IMR-90 (cell line): ENCODE measurements at regions not wholly inside any gene's neighbourhood (a gene's known extent, or its start where the extent isn't known, plus 50 kb on each side); places are given as distances from the start of the nearest gene placed in this dataset.

ENCODE experiments used
- ATAC-seq: fragments of 200-7000 bp; cut with Tn5 transposase; 2 replicates; pipeline ENCODE4 v1.9.1; 2020; ENCODE audit warnings: low read depth, mild to moderate bottlenecking, moderate library complexity
- BruUV-seq: library from RNA; stranded (reverse); fragments of 400-500 nt; replicated peaks from 2 replicates; lab custom pipeline; 2021; lab: Mats Ljungman, UMichigan
- CTCF ChIA-PET: fragments of 300-600 bp; formaldehyde crosslinking; extraction: SDS; loops from one replicate; lab custom pipeline; 2021; ENCODE audit warnings: antibody characterized with exemption; lab: Yijun Ruan, JAX
- POLR2A ChIA-PET: fragments of 300-600 bp; sonication (Branson Sonifier 250); formaldehyde crosslinking; loops from one replicate; lab custom pipeline; 2022; ENCODE audit warnings: antibody characterized with exemption; ENCODE audit not compliant: unreplicated experiment; lab: Charles Lee
- DNase-seq: peaks from one replicate; pipeline ENCODE4 v3.0.0; 2013
- H2AFZ ChIP-seq: replicated peaks from 2 replicates; pipeline ENCODE3; 2013; ENCODE audit warnings: low read length, mild to moderate bottlenecking; ENCODE audit not compliant: poor library complexity
- H2AK5ac ChIP-seq: 2 replicates; pipeline ENCODE4 v1.6.1; 2013; ENCODE audit warnings: low read depth, low read length, inconsistent platforms
- H2AK9ac ChIP-seq: replicated peaks from 2 replicates; pipeline ENCODE3; 2013; ENCODE audit warnings: mild to moderate bottlenecking, low read depth, low read length, moderate library complexity; ENCODE audit not compliant: poor library complexity
- H2BK120ac ChIP-seq: 2 replicates; pipeline ENCODE4 v1.6.1; 2013; ENCODE audit warnings: low read depth, low read length, inconsistent platforms
- H2BK15ac ChIP-seq: 3 replicates; pipeline ENCODE4 v1.6.1; 2013; ENCODE audit warnings: low read depth, low read length, inconsistent platforms
- H2BK20ac ChIP-seq: 2 replicates; pipeline ENCODE4 v1.6.1; 2013; ENCODE audit warnings: low read depth, mild to moderate bottlenecking, inconsistent platforms, low read length, moderate library complexity
- H2BK5ac ChIP-seq: 2 replicates; pipeline ENCODE4 v1.6.1; 2013; ENCODE audit warnings: mild to moderate bottlenecking, low read depth, low read length, inconsistent platforms; ENCODE audit not compliant: poor library complexity, severe bottlenecking
- H3K14ac ChIP-seq: replicated peaks from 2 replicates; pipeline ENCODE4 v1.6.1; 2013; ENCODE audit warnings: low read depth, low read length, inconsistent platforms
- H3K18ac ChIP-seq: 2 replicates; pipeline ENCODE4 v1.6.1; 2013; ENCODE audit warnings: low read depth, low read length, control low read depth
- H3K23ac ChIP-seq: 2 replicates; pipeline ENCODE4 v1.6.1; 2013; ENCODE audit warnings: low read depth, low read length, inconsistent platforms
- H3K27ac ChIP-seq: 2 replicates; pipeline ENCODE4 v1.5.1; 2013; ENCODE audit warnings: mild to moderate bottlenecking, control low read depth, low read length; ENCODE audit not compliant: insufficient read depth
- H3K27me3 ChIP-seq: 2 replicates; pipeline ENCODE4 v1.6.1; 2013; ENCODE audit warnings: low read length; ENCODE audit not compliant: control insufficient read depth, insufficient read depth
- H3K36me3 ChIP-seq: 2 replicates; pipeline ENCODE4 v1.6.1; 2013; ENCODE audit warnings: low read length, mixed read lengths; ENCODE audit not compliant: control insufficient read depth, insufficient read depth
- H3K4ac ChIP-seq: 2 replicates; pipeline ENCODE4 v1.6.1; 2013; ENCODE audit warnings: low read depth, low read length, inconsistent platforms
- H3K4me1 ChIP-seq: 2 replicates; pipeline ENCODE4 v1.6.1; 2013; ENCODE audit warnings: low read length, mixed read lengths; ENCODE audit not compliant: control insufficient read depth, insufficient read depth
- H3K4me2 ChIP-seq: 2 replicates; pipeline ENCODE4 v1.6.1; 2013; ENCODE audit warnings: low read depth, mild to moderate bottlenecking, control low read depth, low read length, moderate library complexity
- H3K4me3 ChIP-seq: 2 replicates; pipeline ENCODE4 v1.5.1; 2013; ENCODE audit warnings: low read depth, mild to moderate bottlenecking, control low read depth, low read length, moderate library complexity; ENCODE audit not compliant: insufficient read depth
- H3K56ac ChIP-seq: 2 replicates; pipeline ENCODE4 v1.6.1; 2013; ENCODE audit warnings: low read length, inconsistent platforms; ENCODE audit not compliant: insufficient read depth; ENCODE audit errors: extremely low read depth
- H3K79me1 ChIP-seq, 2 experiments: 2 replicates each; pipeline ENCODE4 v1.6.1; 2013; ENCODE audit warnings: low read length in 2 of 2, inconsistent platforms in 1 of 2, low read depth in 1 of 2
- H3K9ac ChIP-seq: 2 replicates; pipeline ENCODE4 v1.6.1; 2013; ENCODE audit warnings: low read depth, low read length, control low read depth
- H3K9me1 ChIP-seq: 2 replicates; pipeline ENCODE4 v1.6.1; 2013; ENCODE audit warnings: low read length, inconsistent platforms; ENCODE audit not compliant: insufficient read depth
- H3K9me3 ChIP-seq: 2 replicates; pipeline ENCODE4 v1.6.1; 2013; ENCODE audit warnings: low read length; ENCODE audit not compliant: control insufficient read depth, insufficient read depth
- H4K20me1 ChIP-seq: 2 replicates; pipeline ENCODE4 v1.6.1; 2013; ENCODE audit warnings: low read length, inconsistent platforms; ENCODE audit not compliant: insufficient read depth
- H4K5ac ChIP-seq: 2 replicates; pipeline ENCODE4 v1.6.1; 2013; ENCODE audit warnings: mild to moderate bottlenecking, low read depth, low read length, control low read depth
- H4K8ac ChIP-seq, 2 experiments: 2 replicates each; pipeline ENCODE4 v1.6.1; 2013; ENCODE audit warnings: low read depth in 2 of 2, low read length in 2 of 2, control low read depth in 1 of 2, inconsistent platforms in 1 of 2
- H4K91ac ChIP-seq: 2 replicates; pipeline ENCODE4 v1.6.1; 2013; ENCODE audit warnings: low read depth, low read length, inconsistent platforms; ENCODE audit not compliant: insufficient read depth
- NFE2L2 ChIP-seq: fragments of 150-350 bp; IDR thresholded peaks from 2 replicates; pipeline ENCODE4 v1.6.1; 2016; ENCODE audit warnings: low read depth, mild to moderate bottlenecking, low read length
- WGBS, 2 experiments: methylation state at CpG; one replicate each; pipeline versions ENCODE4 v1.1.5 to v1.1.7; 2013; ENCODE audit warnings: missing lambda C conversion rate in 2 of 2; ENCODE audit not compliant: insufficient read length in 1 of 2; ENCODE audit errors: extremely low coverage in 2 of 2; 5-methylcytosine and 5-hydroxymethylcytosine counted together
- dilution Hi-C: fragments of 300-500 bp; cut with HindIII; formaldehyde crosslinking; loops from one replicate; pipeline ENCODE4 v1.14.3; 2018; ENCODE audit warnings: low sequenced_read_pairs; ENCODE audit not compliant: unreplicated experiment
- in situ Hi-C: fragments of 300-500 bp; cut with MboI; formaldehyde crosslinking; loops from 3 replicates; pipeline ENCODE4 v1.14.3; 2019; ENCODE audit warnings: low sequenced_read_pairs, inconsistent platforms, mixed read lengths
- intact Hi-C: fragments of 100-400 bp; cut with micrococcal nuclease; formaldehyde crosslinking; loops from 2 replicates; pipeline ENCODE4 v1.10.0; 2022

DNA sequence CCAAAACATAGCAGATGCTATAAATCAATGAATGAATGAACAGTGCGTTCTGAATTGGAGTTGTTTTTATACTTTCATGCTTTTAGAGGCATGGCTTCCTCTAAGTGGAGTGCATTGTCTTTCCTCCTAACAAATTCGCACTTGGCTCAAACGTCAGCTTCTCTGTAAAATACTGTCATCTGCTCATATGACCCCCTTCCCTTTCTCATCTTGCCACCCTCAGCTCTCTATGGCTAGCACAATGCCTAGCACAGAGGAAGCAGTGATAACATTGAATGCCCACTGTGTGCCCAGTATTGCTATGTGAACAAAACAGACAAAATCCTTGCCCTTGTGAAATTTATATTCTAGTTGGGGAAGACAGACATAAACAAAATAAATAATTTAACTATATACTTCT, 258.8 kb downstream of the MREG start:
- no peak overlapping the region for H3K9ac ChIP-seq
- H2BK120ac ChIP-seq, result no peak overlapping the region
- H4K8ac ChIP-seq, result no peak overlapping the region
- WGBS, 2 experiments, result 92% methylated on average over 2 of the region's 3 CpGs; no CpG with 5 or more reads in 1 of the 2 experiments
- H3K23ac ChIP-seq, result no peak overlapping the region
- no peak for DNase-seq
- no TSS peak for BruUV-seq
- no peak for ATAC-seq
- CTCF ChIA-PET, result no interaction called here
- H2BK15ac ChIP-seq, result 0 out of 3 replicates have a peak overlapping the region, but pooled peaks have one; percentile 27
- no peak overlapping the region for H4K5ac ChIP-seq
- H4K91ac ChIP-seq, result no peak overlapping the region
- no peaks in the 10 kb centered on the region for H3K9me3 ChIP-seq
- peaks cover 9% of the 10 kb centered on the region for H3K4me1 ChIP-seq
- no peaks in the 10 kb centered on the region for H3K36me3 ChIP-seq
- no peak overlapping the region for H3K27ac ChIP-seq
- peaks cover 19% of the 10 kb centered on the region for H3K9me1 ChIP-seq
- dilution Hi-C loops (no loop called here), intact Hi-C loops (no loop called here), in situ Hi-C loops (no loop called here)
- no peaks in the 10 kb centered on the region for H4K20me1 ChIP-seq
- H2AFZ ChIP-seq, result no peak overlapping the region
- no peaks in the 10 kb centered on the region for H3K79me1 ChIP-seq
- no peak overlapping the region for H2AK9ac ChIP-seq
- no peak overlapping the region for H3K56ac ChIP-seq
- no peak overlapping the region for H3K4me2 ChIP-seq
- no peak for TF ChIP-seq NFE2L2
- POLR2A ChIA-PET, result no interaction called here
- H3K27me3 ChIP-seq, result no peaks in the 10 kb centered on the region
- H2BK5ac ChIP-seq, result no peak overlapping the region
- no peak overlapping the region for H3K18ac ChIP-seq
- H3K14ac ChIP-seq, result no peak overlapping the region
- H3K4ac ChIP-seq, result no peak overlapping the region
- no peak overlapping the region for H3K4me3 ChIP-seq
- no peak overlapping the region; the same call in 1 of the 2 replicates for H2BK20ac ChIP-seq
- peak overlapping the region; percentile 63 for H2AK5ac ChIP-seq
